ENCODE measurements at regions not wholly inside any gene's neighbourhood (a gene's known extent, or its start where the extent isn't known, plus 50 kb on each side); places are given as distances from the start of the nearest gene placed in this dataset.
A peak's percentile ranks its signal among the peaks of the same experiment; 100 is the strongest.

DNA sequence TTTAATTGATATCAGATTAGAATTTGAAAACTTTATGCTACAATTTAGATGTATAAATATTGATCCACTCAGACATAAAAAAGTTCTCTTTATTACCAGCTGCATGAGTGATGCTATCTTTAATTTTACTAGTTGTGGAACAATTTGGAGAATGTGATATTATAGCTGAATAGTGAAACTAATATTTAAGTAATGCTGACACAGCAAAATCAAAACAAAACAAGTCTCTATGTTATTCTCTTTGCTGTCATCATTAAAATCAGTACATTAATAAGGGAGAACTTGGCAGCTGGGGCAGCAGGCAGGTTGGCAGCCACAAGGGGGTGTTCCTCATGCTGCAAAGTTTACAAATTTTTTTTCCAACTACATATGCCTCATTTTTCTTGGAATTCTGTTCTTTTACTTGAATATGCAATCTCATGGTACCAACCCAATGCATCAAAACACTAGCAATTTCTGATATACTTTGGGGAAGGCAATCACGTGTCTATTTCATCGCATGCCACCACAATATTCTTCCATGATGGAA is 585.3 kb downstream of the FGF9 start:
- no peaks in the 10 kb centered on the region for H3K4me1 ChIP-seq (ENCODE audit: control insufficient read depth in 1 of 2, insufficient read depth in 2 of 2, low read length in 2 of 2)
- ChIA-PET CTCF (no interaction called here), RAD21 (ENCODE audit: low non-redundant PET in 1 of 2, low total read pairs in 2 of 2, uncharacterized antibody in 2 of 2, unreplicated experiment in 2 of 2) (no interaction called here), POLR2A (no interaction called here)
- no peak for ATAC-seq
- H3K79me2 ChIP-seq (ENCODE audit: insufficient read depth, low read length) = no peaks in the 10 kb centered on the region
- H3K4me2 ChIP-seq (ENCODE audit: low read length) = no peak overlapping the region
- intact Hi-C loops (cut with micrococcal nuclease) = no loop called here
- H4K20me1 ChIP-seq (ENCODE audit: insufficient read depth) = no peaks in the 10 kb centered on the region
- H3K36me3 ChIP-seq (ENCODE audit: control insufficient read depth in 1 of 2, insufficient read depth in 2 of 2, low read length in 2 of 2) = no peaks in the 10 kb centered on the region
- H3K9me3 ChIP-seq (ENCODE audit: control insufficient read depth in 1 of 2, insufficient read depth in 1 of 2, low read depth in 1 of 2, low read length in 2 of 2) = no peaks in the 10 kb centered on the region
- no peaks in the 10 kb centered on the region for H3K9me2 ChIP-seq (ENCODE audit: insufficient read depth)
- H3K27me3 ChIP-seq (ENCODE audit: insufficient read depth, low read length) = no peaks in the 10 kb centered on the region
- DNase-seq (ENCODE audit: low read depth, low spot score) = no peak
- no peak overlapping the region for H3K9ac ChIP-seq (ENCODE audit: low read length)
- BruUV-seq (replicated peaks) = no TSS peak
- H2AFZ ChIP-seq (ENCODE audit: low read depth, low read length, poor library complexity, severe bottlenecking) = no peak overlapping the region
- H3K27ac ChIP-seq (ENCODE audit: low read depth, low read length) = no peak overlapping the region
- H3K4me3 ChIP-seq (replicated peaks in 1 of 2; ENCODE audit: low read depth in 1 of 2, low read length in 2 of 2) = no peak overlapping the region
- TF ChIP-seq FOSL1 (IDR thresholded peaks at IDR 0.05; ENCODE audit: low read depth) = no peak
- TF ChIP-seq SRF (IDR thresholded peaks at IDR 0.05; ENCODE audit: low read depth) = no peak
- TF ChIP-seq, protein P1, sequence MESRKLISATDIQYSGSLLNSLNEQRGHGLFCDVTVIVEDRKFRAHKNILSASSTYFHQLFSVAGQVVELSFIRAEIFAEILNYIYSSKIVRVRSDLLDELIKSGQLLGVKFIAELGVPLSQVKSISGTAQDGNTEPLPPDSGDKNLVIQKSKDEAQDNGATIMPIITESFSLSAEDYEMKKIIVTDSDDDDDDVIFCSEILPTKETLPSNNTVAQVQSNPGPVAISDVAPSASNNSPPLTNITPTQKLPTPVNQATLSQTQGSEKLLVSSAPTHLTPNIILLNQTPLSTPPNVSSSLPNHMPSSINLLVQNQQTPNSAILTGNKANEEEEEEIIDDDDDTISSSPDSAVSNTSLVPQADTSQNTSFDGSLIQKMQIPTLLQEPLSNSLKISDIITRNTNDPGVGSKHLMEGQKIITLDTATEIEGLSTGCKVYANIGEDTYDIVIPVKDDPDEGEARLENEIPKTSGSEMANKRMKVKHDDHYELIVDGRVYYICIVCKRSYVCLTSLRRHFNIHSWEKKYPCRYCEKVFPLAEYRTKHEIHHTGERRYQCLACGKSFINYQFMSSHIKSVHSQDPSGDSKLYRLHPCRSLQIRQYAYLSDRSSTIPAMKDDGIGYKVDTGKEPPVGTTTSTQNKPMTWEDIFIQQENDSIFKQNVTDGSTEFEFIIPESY (IDR thresholded peaks at IDR 0.05; ENCODE audit: extremely low read depth, insufficient replicate concordance, low read length) = no peak
- TF ChIP-seq, protein P2, sequence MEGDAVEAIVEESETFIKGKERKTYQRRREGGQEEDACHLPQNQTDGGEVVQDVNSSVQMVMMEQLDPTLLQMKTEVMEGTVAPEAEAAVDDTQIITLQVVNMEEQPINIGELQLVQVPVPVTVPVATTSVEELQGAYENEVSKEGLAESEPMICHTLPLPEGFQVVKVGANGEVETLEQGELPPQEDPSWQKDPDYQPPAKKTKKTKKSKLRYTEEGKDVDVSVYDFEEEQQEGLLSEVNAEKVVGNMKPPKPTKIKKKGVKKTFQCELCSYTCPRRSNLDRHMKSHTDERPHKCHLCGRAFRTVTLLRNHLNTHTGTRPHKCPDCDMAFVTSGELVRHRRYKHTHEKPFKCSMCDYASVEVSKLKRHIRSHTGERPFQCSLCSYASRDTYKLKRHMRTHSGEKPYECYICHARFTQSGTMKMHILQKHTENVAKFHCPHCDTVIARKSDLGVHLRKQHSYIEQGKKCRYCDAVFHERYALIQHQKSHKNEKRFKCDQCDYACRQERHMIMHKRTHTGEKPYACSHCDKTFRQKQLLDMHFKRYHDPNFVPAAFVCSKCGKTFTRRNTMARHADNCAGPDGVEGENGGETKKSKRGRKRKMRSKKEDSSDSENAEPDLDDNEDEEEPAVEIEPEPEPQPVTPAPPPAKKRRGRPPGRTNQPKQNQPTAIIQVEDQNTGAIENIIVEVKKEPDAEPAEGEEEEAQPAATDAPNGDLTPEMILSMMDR (IDR thresholded peaks at IDR 0.05 in 2 of 3, conservative IDR thresholded peaks at IDR 0.05 in 1 of 3; ENCODE audit: borderline replicate concordance in 1 of 3, insufficient read depth in 1 of 3, low read depth in 2 of 3, low read length in 2 of 3) = peak in 2 of 3 experiments; percentile 51 to 53; a peak in 3 of 6 replicates

Measured in HCT116 (cell line).